H1 (cell line): ENCODE measurements at regions not wholly inside any gene's neighbourhood (a gene's known extent, or its start where the extent isn't known, plus 50 kb on each side); places are given as distances from the start of the nearest gene placed in this dataset.

ENCODE experiments used
- CHD7 ChIP-seq: fragments of 300-600 bp; sonication (generic); IDR thresholded peaks from 2 replicates; pipeline ENCODE4 v1.7.1; 2012; ENCODE audit warnings: low read length, moderate library complexity, mild to moderate bottlenecking, inconsistent platforms; ENCODE audit not compliant: insufficient replicate concordance
- CTBP2 ChIP-seq: IDR thresholded peaks from 2 replicates; pipeline ENCODE4 v1.7.0; 2011; ENCODE audit warnings: borderline replicate concordance, mild to moderate bottlenecking, moderate library complexity, mixed read lengths, low read length; ENCODE audit not compliant: insufficient read depth, insufficient read length
- E2F6 ChIP-seq: IDR thresholded peaks from 2 replicates; pipeline ENCODE4 v1.6.1; 2012; ENCODE audit warnings: inconsistent platforms
- FOSL1 ChIP-seq: IDR thresholded peaks from 2 replicates; pipeline ENCODE4 v1.6.1; 2011; ENCODE audit warnings: mild to moderate bottlenecking, low read depth, low read length, moderate library complexity; ENCODE audit not compliant: insufficient read depth
- TEAD4 ChIP-seq: IDR thresholded peaks from 2 replicates; pipeline ENCODE4 v1.6.1; 2012; ENCODE audit warnings: low read depth, low read length, inconsistent platforms, mixed read lengths

GRCh38 chr14:27730204-27730603 lies 1036.4 kb upstream of the FOXG1 start (continued):
- TF ChIP-seq CHD7 = no peak
- TF ChIP-seq TEAD4 = no peak
- TF ChIP-seq E2F6 = no peak
- no peak for TF ChIP-seq CTBP2
- TF ChIP-seq FOSL1 = no peak
